ENCODE measurements at regions not wholly inside any gene's neighbourhood (a gene's known extent, or its start where the extent isn't known, plus 50 kb on each side); places are given as distances from the start of the nearest gene placed in this dataset.

GRCh38 chr2:217652761-217653639 lies 349.8 kb downstream of the TNS1 start:
- H3K9me3 ChIP-seq: no peaks in the 10 kb centered on the region
- no peak for TF ChIP-seq Cebpa-rat (IDR thresholded peaks at IDR 0.05)
- peaks cover 20% of the 10 kb centered on the region for H3K27me3 ChIP-seq
- peaks cover 15% of the 10 kb centered on the region for H4K20me1 ChIP-seq
- H3K4me1 ChIP-seq: peaks cover 9% of the 10 kb centered on the region; the same call in 1 of the 2 replicates
- H3K4me3 ChIP-seq: no peak overlapping the region
- no peaks in the 10 kb centered on the region for H3K36me3 ChIP-seq
- no peak overlapping the region for H3K27ac ChIP-seq
- no peak overlapping the region for H3K4me2 ChIP-seq
- H3K9ac ChIP-seq: no peak overlapping the region

DNA sequence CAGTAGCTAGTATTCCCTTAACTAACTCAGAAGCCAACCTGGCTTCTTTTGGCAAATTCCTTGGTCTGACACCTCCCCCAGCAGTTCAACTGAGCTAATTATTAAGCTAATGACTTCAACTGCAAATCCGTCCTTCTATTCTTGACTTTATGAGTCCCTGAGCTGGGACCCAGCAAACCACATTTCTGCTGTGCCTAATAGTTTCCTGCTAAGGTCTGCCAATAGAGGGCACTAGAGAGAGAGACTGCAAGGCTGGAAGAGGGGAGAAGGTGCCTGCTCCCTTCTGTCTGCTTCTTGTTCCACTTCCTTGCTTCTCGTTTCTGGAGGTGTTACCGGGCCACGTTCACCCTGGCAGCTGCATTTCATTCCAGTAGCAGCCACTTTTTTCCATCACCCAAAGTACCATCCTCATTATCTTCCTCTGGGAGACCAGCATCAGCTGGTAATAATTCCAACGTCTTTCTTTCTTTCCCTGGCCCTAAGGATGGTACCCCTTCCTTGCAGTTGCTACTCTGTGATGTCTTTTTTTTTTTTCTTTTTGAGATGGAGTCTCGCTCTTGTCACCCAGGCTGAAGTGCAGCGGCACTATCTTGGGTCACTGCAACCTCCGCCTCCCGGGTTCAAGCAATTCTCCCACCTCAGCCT lies 352.0 kb downstream of the TNS1 start:
- H3K4me2 ChIP-seq: peak overlapping the region; percentile 26; the same call in 1 of the 2 replicates
- H3K36me3 ChIP-seq: no peaks in the 10 kb centered on the region
- no peak for TF ChIP-seq Cebpa-rat (IDR thresholded peaks at IDR 0.05)
- H3K27ac ChIP-seq: no peak overlapping the region
- no peaks in the 10 kb centered on the region for H4K20me1 ChIP-seq
- H3K9me3 ChIP-seq: no peaks in the 10 kb centered on the region
- no peak overlapping the region for H3K4me3 ChIP-seq
- no peak overlapping the region for H3K9ac ChIP-seq
- H3K27me3 ChIP-seq: peaks cover 4% of the 10 kb centered on the region; the same call in 1 of the 2 replicates
- H3K4me1 ChIP-seq: peaks cover 9% of the 10 kb centered on the region; the same call in 1 of the 2 replicates

GRCh38 chr2:217650229-217650628 lies 352.6 kb downstream of the TNS1 start:
- no peak overlapping the region for H3K9ac ChIP-seq
- H3K4me3 ChIP-seq: no peak overlapping the region
- peaks cover 9% of the 10 kb centered on the region; the same call in 1 of the 2 replicates for H3K4me1 ChIP-seq
- TF ChIP-seq Cebpa-rat (IDR thresholded peaks at IDR 0.05): no peak
- H3K27ac ChIP-seq: no peak overlapping the region
- no peaks in the 10 kb centered on the region for H3K36me3 ChIP-seq
- peak overlapping the region; percentile 26; the same call in 1 of the 2 replicates for H3K4me2 ChIP-seq
- H3K27me3 ChIP-seq: peaks cover 4% of the 10 kb centered on the region; the same call in 1 of the 2 replicates
- no peaks in the 10 kb centered on the region for H3K9me3 ChIP-seq
- no peaks in the 10 kb centered on the region for H4K20me1 ChIP-seq

DNA sequence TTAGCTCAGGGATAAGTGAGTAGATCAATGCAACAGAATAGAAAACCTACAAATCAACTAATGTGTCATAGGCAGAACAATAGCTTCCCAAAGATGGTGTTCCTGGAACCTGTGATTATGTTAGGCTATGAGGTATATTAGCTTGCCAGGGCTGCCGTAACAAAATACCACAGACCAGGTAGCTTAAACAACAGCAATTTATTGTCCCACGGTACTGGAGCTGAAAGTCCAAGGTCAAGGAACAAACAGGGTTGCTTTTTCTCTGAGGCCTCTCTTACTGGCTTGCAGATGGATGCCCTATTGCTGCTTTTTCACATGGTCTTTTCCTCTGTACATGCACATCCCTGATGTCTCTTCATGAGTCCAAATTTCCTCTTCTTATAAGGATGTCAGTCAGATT lies 354.9 kb downstream of the TNS1 start:
- H3K27me3 ChIP-seq: no peaks in the 10 kb centered on the region; the same call in 1 of the 2 replicates
- no peak overlapping the region for H3K4me3 ChIP-seq
- no peak for TF ChIP-seq Cebpa-rat (IDR thresholded peaks at IDR 0.05)
- H3K9me3 ChIP-seq: no peaks in the 10 kb centered on the region
- H3K9ac ChIP-seq: no peak overlapping the region
- H3K36me3 ChIP-seq: no peaks in the 10 kb centered on the region
- H3K27ac ChIP-seq: no peak overlapping the region
- H3K4me2 ChIP-seq: no peak overlapping the region
- no peaks in the 10 kb centered on the region for H4K20me1 ChIP-seq
- peaks cover 9% of the 10 kb centered on the region; the same call in 1 of the 2 replicates for H3K4me1 ChIP-seq

DNA sequence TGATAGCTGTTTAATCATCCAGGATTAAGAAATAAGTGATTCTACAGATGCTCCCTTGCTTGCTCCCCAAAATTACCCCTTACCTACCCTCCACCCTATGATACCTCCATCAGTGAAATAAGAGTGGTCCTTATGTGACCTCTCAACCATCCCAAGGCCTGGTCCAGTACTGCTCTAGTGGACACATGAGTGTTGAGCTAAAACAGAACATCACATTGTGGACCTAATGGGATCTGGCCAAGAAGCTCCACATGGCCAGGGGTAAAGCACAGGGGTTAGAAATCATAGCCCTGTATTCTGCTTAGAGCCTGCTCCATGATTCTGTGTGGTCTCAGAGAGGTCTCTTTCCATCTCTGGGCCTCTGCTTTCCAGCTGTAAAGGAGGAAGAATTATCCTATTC lies 355.6 kb downstream of the TNS1 start:
- Histone ChIP-seq H3K36me3 (no peaks in the 10 kb centered on the region), H3K27me3 (no peaks in the 10 kb centered on the region; the same call in 1 of the 2 replicates), H4K20me1 (no peaks in the 10 kb centered on the region), H3K27ac (no peak overlapping the region), H3K9ac (no peak overlapping the region), H3K4me2 (no peak overlapping the region), H3K4me3 (no peak overlapping the region), H3K4me1 (peaks cover 9% of the 10 kb centered on the region; the same call in 1 of the 2 replicates), H3K9me3 (no peaks in the 10 kb centered on the region)
- no peak for TF ChIP-seq Cebpa-rat (IDR thresholded peaks at IDR 0.05)

GRCh38 chr2:217645896-217646295 lies 356.9 kb downstream of the TNS1 start:
- Histone ChIP-seq H3K4me2 (no peak overlapping the region), H3K9me3 (no peaks in the 10 kb centered on the region), H3K27me3 (no peaks in the 10 kb centered on the region; the same call in 1 of the 2 replicates), H4K20me1 (no peaks in the 10 kb centered on the region), H3K36me3 (no peaks in the 10 kb centered on the region), H3K4me1 (peaks cover 8% of the 10 kb centered on the region; the same call in 1 of the 2 replicates), H3K9ac (no peak overlapping the region), H3K27ac (no peak overlapping the region), H3K4me3 (no peak overlapping the region)
- no peak for TF ChIP-seq Cebpa-rat (IDR thresholded peaks at IDR 0.05)

DNA sequence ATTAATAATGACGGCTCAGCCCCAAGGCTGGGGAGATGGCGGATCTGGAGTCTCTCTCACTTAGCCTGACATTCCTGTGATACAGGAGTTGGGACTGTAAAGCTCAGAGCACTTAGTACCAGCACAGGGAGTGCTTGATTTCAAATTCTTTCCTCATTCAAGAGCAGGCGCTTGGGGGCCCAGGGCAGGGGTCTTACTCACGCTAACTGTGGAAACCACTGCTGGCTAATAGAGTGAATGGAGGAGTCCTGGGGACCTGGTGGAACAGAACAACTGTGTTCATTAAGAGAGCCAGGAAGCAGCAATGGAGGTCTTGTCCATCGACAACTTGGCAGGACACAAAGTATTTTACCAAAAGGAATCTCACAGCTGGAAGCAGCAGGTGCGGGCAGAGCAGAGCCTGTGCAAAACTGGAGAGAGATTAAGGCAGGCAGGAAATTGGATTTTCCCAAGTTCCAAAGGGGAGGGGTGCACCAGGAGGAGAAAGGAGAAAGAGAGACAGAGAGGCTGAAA lies 358.9 kb downstream of the TNS1 start:
- no peak overlapping the region for H3K9ac ChIP-seq
- no peaks in the 10 kb centered on the region for H3K4me1 ChIP-seq
- H3K9me3 ChIP-seq: no peaks in the 10 kb centered on the region
- no peaks in the 10 kb centered on the region for H4K20me1 ChIP-seq
- no peak for TF ChIP-seq Cebpa-rat (IDR thresholded peaks at IDR 0.05)
- no peak overlapping the region for H3K4me3 ChIP-seq
- H3K27me3 ChIP-seq: no peaks in the 10 kb centered on the region; the same call in 1 of the 2 replicates
- H3K27ac ChIP-seq: no peak overlapping the region
- no peaks in the 10 kb centered on the region for H3K36me3 ChIP-seq
- H3K4me2 ChIP-seq: no peak overlapping the region

- Histone ChIP-seq H4K20me1 (no peaks in the 10 kb centered on the region), H3K36me3 (no peaks in the 10 kb centered on the region), H3K4me2 (no peak overlapping the region), H3K9ac (no peak overlapping the region), H3K4me1 (peaks cover 3% of the 10 kb centered on the region), H3K27me3 (no peaks in the 10 kb centered on the region; the same call in 1 of the 2 replicates), H3K9me3 (no peaks in the 10 kb centered on the region), H3K4me3 (no peak overlapping the region), H3K27ac (no peak overlapping the region)
- no peak for TF ChIP-seq Cebpa-rat (IDR thresholded peaks at IDR 0.05)
These were observed 359.9 kb downstream of the TNS1 start for GRCh38 chr2:217642944-217643343.

- H3K4me2 ChIP-seq: no peak overlapping the region
- no peak overlapping the region for H3K27ac ChIP-seq
- no peak for TF ChIP-seq Cebpa-rat (IDR thresholded peaks at IDR 0.05)
- H3K9ac ChIP-seq: no peak overlapping the region
- H4K20me1 ChIP-seq: no peaks in the 10 kb centered on the region
- H3K4me1 ChIP-seq: peaks cover 12% of the 10 kb centered on the region
- no peaks in the 10 kb centered on the region for H3K36me3 ChIP-seq
- H3K4me3 ChIP-seq: no peak overlapping the region
- H3K27me3 ChIP-seq: no peaks in the 10 kb centered on the region
- no peaks in the 10 kb centered on the region for H3K9me3 ChIP-seq
These were observed 360.8 kb downstream of the TNS1 start for GRCh38 chr2:217641960-217642359.

- no peaks in the 10 kb centered on the region for H4K20me1 ChIP-seq
- H3K4me2 ChIP-seq: no peak overlapping the region
- no peak for TF ChIP-seq Cebpa-rat (IDR thresholded peaks at IDR 0.05)
- H3K9me3 ChIP-seq: no peaks in the 10 kb centered on the region
- peaks cover 12% of the 10 kb centered on the region for H3K4me1 ChIP-seq
- H3K9ac ChIP-seq: no peak overlapping the region
- H3K36me3 ChIP-seq: no peaks in the 10 kb centered on the region
- no peaks in the 10 kb centered on the region for H3K27me3 ChIP-seq
- no peak overlapping the region for H3K27ac ChIP-seq
- H3K4me3 ChIP-seq: no peak overlapping the region
These were observed 363.3 kb downstream of the TNS1 start for GRCh38 chr2:217639481-217639880.
